ENCODE measurements at regions not wholly inside any gene's neighbourhood (a gene's known extent, or its start where the extent isn't known, plus 50 kb on each side); places are given as distances from the start of the nearest gene placed in this dataset.
"Not testable (repeated sequence)": the region's sequence is repeated elsewhere in the genome, so short reads cannot be mapped to it uniquely, and the experiment has no call there.

- DNase-seq (ENCODE audit: low spot score): no peak
Measured at GRCh38 chr21:24514081-24514733, 1093.1 kb downstream of the MRPL39 start.

GRCh38 chr21:24509131-24509530 is 1098.2 kb downstream of the MRPL39 start:
- no peak for DNase-seq (ENCODE audit: low spot score)

GRCh38 chr21:24486973-24487372 is 1120.3 kb downstream of the MRPL39 start:
- no peak for DNase-seq (ENCODE audit: low spot score)

- DNase-seq (ENCODE audit: low spot score): not testable (repeated sequence)
Measured at GRCh38 chr21:24483361-24483760, 1123.9 kb downstream of the MRPL39 start.

- DNase-seq (ENCODE audit: low spot score): no peak
Measured at GRCh38 chr21:24470852-24471251, 1136.4 kb downstream of the MRPL39 start.

GRCh38 chr21:24456358-24456757 is 1150.9 kb downstream of the MRPL39 start:
- no peak for DNase-seq (ENCODE audit: low spot score)

- DNase-seq (ENCODE audit: low spot score): no peak
Measured at GRCh38 chr21:24450119-24450518, 1157.2 kb downstream of the MRPL39 start.

- DNase-seq (ENCODE audit: low spot score): no peak
Measured at GRCh38 chr21:24445517-24445916, 1161.8 kb downstream of the MRPL39 start.

GRCh38 chr21:24444736-24445135 is 1162.5 kb downstream of the MRPL39 start:
- no peak for DNase-seq (ENCODE audit: low spot score)

- DNase-seq (ENCODE audit: low spot score): no peak
Measured at GRCh38 chr21:24436236-24436635, 1171.0 kb downstream of the MRPL39 start.

- no peak for DNase-seq (ENCODE audit: low spot score)
Measured at GRCh38 chr21:24428591-24429199, 1178.6 kb downstream of the MRPL39 start.

- no peak for DNase-seq (ENCODE audit: low spot score)
Measured at GRCh38 chr21:24424776-24425175, 1182.5 kb downstream of the MRPL39 start.

GRCh38 chr21:24423546-24423945 is 1183.7 kb downstream of the MRPL39 start:
- no peak for DNase-seq (ENCODE audit: low spot score)

GRCh38 chr21:24420689-24421088 is 1186.6 kb downstream of the MRPL39 start:
- no peak for DNase-seq (ENCODE audit: low spot score)

- not testable (repeated sequence) for DNase-seq (ENCODE audit: low spot score)
Measured at GRCh38 chr21:24419641-24420040, 1187.6 kb downstream of the MRPL39 start.

- no peak for DNase-seq (ENCODE audit: low spot score)
Measured at GRCh38 chr21:24418671-24419070, 1188.6 kb downstream of the MRPL39 start.

- no peak for DNase-seq (ENCODE audit: low spot score)
Measured at GRCh38 chr21:24411429-24411828, 1195.9 kb downstream of the MRPL39 start.

GRCh38 chr21:24403221-24403620 is 1204.1 kb downstream of the MRPL39 start:
- no peak for DNase-seq (ENCODE audit: low spot score)

GRCh38 chr21:24395320-24395923 is 1211.9 kb downstream of the MRPL39 start:
- no peak for DNase-seq (ENCODE audit: low spot score)

GRCh38 chr21:24375201-24375600 is 1232.1 kb downstream of the MRPL39 start:
- no peak for DNase-seq (ENCODE audit: low spot score)

- DNase-seq (ENCODE audit: low spot score): no peak
Measured at GRCh38 chr21:24372506-24372905, 1234.8 kb downstream of the MRPL39 start.

- DNase-seq (ENCODE audit: low spot score): no peak
Measured at GRCh38 chr21:24369746-24370145, 1237.5 kb downstream of the MRPL39 start.

- DNase-seq (ENCODE audit: low spot score): no peak
Measured at GRCh38 chr21:24369278-24369677, 1238.0 kb downstream of the MRPL39 start.

- DNase-seq (ENCODE audit: low spot score): no peak
Measured at GRCh38 chr21:24367936-24368335, 1239.3 kb downstream of the MRPL39 start.

Data from D341Med (cell line).